GM21390 (cell line): ENCODE measurements at regions not wholly inside any gene's neighbourhood (a gene's known extent, or its start where the extent isn't known, plus 50 kb on each side); places are given as distances from the start of the nearest gene placed in this dataset.

Experiments
- ATAC-seq: cut with Tn5 transposase; IDR thresholded peaks from one replicate; pipeline ENCODE4 v1.9.1; 2021; ENCODE audit not compliant: unreplicated experiment

GRCh38 chr3:66797889-66798560, 200.1 kb upstream of the KBTBD8 start:
- ATAC-seq, result no peak

GRCh38 chr3:66800941-66801545, 197.1 kb upstream of the KBTBD8 start:
- no peak for ATAC-seq

GRCh38 chr3:66803206-66803605, 194.9 kb upstream of the KBTBD8 start:
- no peak for ATAC-seq

GRCh38 chr3:66803721-66804695, 194.1 kb upstream of the KBTBD8 start:
- ATAC-seq, result no peak

- no peak for ATAC-seq
Measured at GRCh38 chr3:66808891-66809594, 189.1 kb upstream of the KBTBD8 start.

GRCh38 chr3:66809595-66809958, 188.5 kb upstream of the KBTBD8 start:
- no peak for ATAC-seq

- ATAC-seq, result no peak
Measured at GRCh38 chr3:66812136-66812535, 186.0 kb upstream of the KBTBD8 start.

- ATAC-seq, result no peak
Measured at GRCh38 chr3:66812741-66813140, 185.4 kb upstream of the KBTBD8 start.

- ATAC-seq, result peak; percentile 84
Measured at GRCh38 chr3:66816090-66816761, 181.9 kb upstream of the KBTBD8 start.

- ATAC-seq, result no peak
Measured at GRCh38 chr3:66817951-66818557, 180.1 kb upstream of the KBTBD8 start.

GRCh38 chr3:66819993-66820501, 178.1 kb upstream of the KBTBD8 start:
- no peak for ATAC-seq

GRCh38 chr3:66822186-66823008, 175.7 kb upstream of the KBTBD8 start:
- ATAC-seq, result peak; percentile 91

- ATAC-seq, result no peak
Measured at GRCh38 chr3:66823009-66823397, 175.1 kb upstream of the KBTBD8 start.

- no peak for ATAC-seq
Measured at GRCh38 chr3:66823532-66823931, 174.6 kb upstream of the KBTBD8 start.

- ATAC-seq, result no peak
Measured at GRCh38 chr3:66825375-66825774, 172.7 kb upstream of the KBTBD8 start.

- no peak for ATAC-seq
Measured at GRCh38 chr3:66827726-66828125, 170.4 kb upstream of the KBTBD8 start.

GRCh38 chr3:66828303-66828702, 169.8 kb upstream of the KBTBD8 start:
- no peak for ATAC-seq

GRCh38 chr3:66830301-66830700, 167.8 kb upstream of the KBTBD8 start:
- ATAC-seq, result no peak

- no peak for ATAC-seq
Measured at GRCh38 chr3:66831931-66832330, 166.2 kb upstream of the KBTBD8 start.
